ENCODE measurements at regions not wholly inside any gene's neighbourhood (a gene's known extent, or its start where the extent isn't known, plus 50 kb on each side); places are given as distances from the start of the nearest gene placed in this dataset.

DNA sequence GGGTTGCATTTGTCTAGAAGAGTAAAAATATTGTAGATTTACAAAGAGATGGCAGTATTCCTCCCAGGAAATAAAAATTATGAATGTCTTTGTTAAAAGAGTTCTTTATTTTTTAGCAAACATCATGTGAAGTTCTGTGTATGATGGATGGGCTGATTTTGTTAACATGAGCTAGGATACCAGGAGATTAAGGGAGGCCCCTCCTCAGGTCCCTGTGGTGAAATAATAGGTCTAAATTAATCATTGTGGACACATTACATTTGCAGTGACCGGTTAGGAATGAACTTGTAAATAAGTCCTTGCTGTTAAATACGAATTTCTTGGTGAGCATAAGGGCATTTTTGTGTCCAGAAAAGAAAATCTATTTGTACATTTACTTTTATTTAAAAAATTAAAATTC lies 339.4 kb upstream of the PHF14 start:
- TF ChIP-seq, protein P1, sequence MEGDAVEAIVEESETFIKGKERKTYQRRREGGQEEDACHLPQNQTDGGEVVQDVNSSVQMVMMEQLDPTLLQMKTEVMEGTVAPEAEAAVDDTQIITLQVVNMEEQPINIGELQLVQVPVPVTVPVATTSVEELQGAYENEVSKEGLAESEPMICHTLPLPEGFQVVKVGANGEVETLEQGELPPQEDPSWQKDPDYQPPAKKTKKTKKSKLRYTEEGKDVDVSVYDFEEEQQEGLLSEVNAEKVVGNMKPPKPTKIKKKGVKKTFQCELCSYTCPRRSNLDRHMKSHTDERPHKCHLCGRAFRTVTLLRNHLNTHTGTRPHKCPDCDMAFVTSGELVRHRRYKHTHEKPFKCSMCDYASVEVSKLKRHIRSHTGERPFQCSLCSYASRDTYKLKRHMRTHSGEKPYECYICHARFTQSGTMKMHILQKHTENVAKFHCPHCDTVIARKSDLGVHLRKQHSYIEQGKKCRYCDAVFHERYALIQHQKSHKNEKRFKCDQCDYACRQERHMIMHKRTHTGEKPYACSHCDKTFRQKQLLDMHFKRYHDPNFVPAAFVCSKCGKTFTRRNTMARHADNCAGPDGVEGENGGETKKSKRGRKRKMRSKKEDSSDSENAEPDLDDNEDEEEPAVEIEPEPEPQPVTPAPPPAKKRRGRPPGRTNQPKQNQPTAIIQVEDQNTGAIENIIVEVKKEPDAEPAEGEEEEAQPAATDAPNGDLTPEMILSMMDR (IDR thresholded peaks at IDR 0.05), result no peak
- TF ChIP-seq POLR2A (IDR thresholded peaks at IDR 0.05), result no peak
